Activated B cell treated with CpG ODN at 0.5 μM for 24 hours (primary cell): ENCODE measurements at regions not wholly inside any gene's neighbourhood (a gene's known extent, or its start where the extent isn't known, plus 50 kb on each side); places are given as distances from the start of the nearest gene placed in this dataset.

Experiments
- ATAC-seq: fragments of 200-7000 bp; cut with Tn5 transposase; one replicate; pipeline ENCODE4 v1.10.0; 2021; ENCODE audit warnings: low read depth, mild to moderate bottlenecking, moderate library complexity
- CTCF ChIA-PET: fragments of 350-600 bp; sonication (Branson Sonifier 250); formaldehyde crosslinking; loops from one replicate; lab custom pipeline; 2021; ENCODE audit warnings: antibody characterized with exemption; lab: Charles Lee
- POLR2A ChIA-PET: fragments of 350-600 bp; sonication (Branson Sonifier 250); formaldehyde crosslinking; loops from one replicate; lab custom pipeline; 2021; ENCODE audit warnings: antibody characterized with exemption; lab: Charles Lee
- DNase-seq: peaks from one replicate; pipeline ENCODE4 v3.0.0; 2022
- H3K27ac Mint-ChIP-seq: one replicate; pipeline ENCODE4 v1.8.0; 2020; ENCODE audit warnings: mixed read lengths
- H3K27me3 Mint-ChIP-seq: one replicate; pipeline ENCODE4 v1.8.0; 2021; ENCODE audit warnings: mixed read lengths
- H3K36me3 Mint-ChIP-seq: one replicate; pipeline ENCODE4 v1.8.0; 2021; ENCODE audit warnings: low read depth, mixed read lengths
- H3K4me1 Mint-ChIP-seq: one replicate; pipeline ENCODE4 v1.8.0; 2021; ENCODE audit warnings: mixed read lengths
- H3K4me3 Mint-ChIP-seq: one replicate; pipeline ENCODE4 v1.8.0; 2020; ENCODE audit warnings: mild to moderate bottlenecking, mixed read lengths
- H3K9me3 Mint-ChIP-seq: one replicate; pipeline ENCODE4 v1.8.0; 2020; ENCODE audit warnings: mixed read lengths
- intact Hi-C: fragments of 100-400 bp; cut with micrococcal nuclease; formaldehyde crosslinking; loops from one replicate; pipeline ENCODE4 v1.15.1; 2024
- TF ChIP-seq, protein P1 (sequence below): fragments of 200-600 bp; IDR thresholded peaks from one replicate; pipeline ENCODE4 v1.8.0; 2022; ENCODE audit warnings: antibody characterized with exemption, mild to moderate bottlenecking

DNA sequence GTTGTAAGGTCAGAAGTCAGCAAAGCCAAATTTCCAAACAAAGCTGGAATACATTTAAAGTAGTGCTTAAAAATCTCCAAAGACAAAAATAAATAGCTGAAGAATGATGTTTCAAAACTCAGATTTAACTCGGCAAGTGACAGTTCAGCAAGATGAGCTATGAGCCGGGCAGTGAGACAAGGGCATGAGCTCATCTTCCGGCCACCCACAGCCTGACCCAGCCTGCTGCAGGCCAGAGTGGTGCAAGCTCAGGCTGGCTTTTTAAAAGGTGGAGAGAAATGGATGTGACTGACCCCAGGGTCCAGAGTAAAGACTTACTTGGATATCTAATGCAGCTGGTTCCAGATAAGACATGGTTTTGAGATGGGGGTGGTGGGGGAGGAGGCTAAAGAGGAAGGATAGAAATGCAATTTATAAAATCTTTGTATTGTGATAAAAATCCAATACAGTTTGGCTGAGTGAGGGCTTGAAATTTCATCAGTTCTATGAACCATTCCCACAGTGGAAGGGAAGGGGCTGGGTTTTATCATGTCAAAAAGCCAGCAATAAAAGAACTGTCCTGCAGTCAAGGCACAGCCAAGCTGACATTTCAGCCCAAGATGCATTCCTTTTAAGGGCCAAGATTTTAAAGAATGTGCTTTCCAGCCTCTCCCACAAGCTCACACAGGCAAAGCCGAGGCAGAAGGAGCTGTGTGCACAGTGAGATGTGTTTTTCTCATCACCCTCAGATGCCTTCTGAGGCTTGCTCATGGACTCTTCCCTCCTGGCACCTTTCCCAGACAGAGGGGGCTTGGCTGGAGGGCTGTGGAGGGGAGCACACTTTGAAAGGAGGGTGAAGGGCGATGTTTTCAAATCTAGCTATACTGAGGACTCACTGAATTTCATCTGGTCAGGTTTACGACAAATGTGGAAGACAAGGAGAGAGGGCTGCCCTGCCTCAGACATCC lies 97.9 kb upstream of the KLHL29 start:
- ChIA-PET CTCF (no interaction called here), POLR2A (no interaction called here)
- no peak overlapping the region for H3K27ac Mint-ChIP-seq
- H3K27me3 Mint-ChIP-seq: peaks cover 5% of the 10 kb centered on the region
- DNase-seq (no peak), ATAC-seq (no peak)
- no peaks in the 10 kb centered on the region for H3K4me1 Mint-ChIP-seq
- intact Hi-C loops: no loop called here
- no peak overlapping the region for H3K4me3 Mint-ChIP-seq
- H3K9me3 Mint-ChIP-seq: peaks cover 3% of the 10 kb centered on the region
- no peaks in the 10 kb centered on the region for H3K36me3 Mint-ChIP-seq
- TF ChIP-seq, protein P1, sequence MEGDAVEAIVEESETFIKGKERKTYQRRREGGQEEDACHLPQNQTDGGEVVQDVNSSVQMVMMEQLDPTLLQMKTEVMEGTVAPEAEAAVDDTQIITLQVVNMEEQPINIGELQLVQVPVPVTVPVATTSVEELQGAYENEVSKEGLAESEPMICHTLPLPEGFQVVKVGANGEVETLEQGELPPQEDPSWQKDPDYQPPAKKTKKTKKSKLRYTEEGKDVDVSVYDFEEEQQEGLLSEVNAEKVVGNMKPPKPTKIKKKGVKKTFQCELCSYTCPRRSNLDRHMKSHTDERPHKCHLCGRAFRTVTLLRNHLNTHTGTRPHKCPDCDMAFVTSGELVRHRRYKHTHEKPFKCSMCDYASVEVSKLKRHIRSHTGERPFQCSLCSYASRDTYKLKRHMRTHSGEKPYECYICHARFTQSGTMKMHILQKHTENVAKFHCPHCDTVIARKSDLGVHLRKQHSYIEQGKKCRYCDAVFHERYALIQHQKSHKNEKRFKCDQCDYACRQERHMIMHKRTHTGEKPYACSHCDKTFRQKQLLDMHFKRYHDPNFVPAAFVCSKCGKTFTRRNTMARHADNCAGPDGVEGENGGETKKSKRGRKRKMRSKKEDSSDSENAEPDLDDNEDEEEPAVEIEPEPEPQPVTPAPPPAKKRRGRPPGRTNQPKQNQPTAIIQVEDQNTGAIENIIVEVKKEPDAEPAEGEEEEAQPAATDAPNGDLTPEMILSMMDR: no peak

DNA sequence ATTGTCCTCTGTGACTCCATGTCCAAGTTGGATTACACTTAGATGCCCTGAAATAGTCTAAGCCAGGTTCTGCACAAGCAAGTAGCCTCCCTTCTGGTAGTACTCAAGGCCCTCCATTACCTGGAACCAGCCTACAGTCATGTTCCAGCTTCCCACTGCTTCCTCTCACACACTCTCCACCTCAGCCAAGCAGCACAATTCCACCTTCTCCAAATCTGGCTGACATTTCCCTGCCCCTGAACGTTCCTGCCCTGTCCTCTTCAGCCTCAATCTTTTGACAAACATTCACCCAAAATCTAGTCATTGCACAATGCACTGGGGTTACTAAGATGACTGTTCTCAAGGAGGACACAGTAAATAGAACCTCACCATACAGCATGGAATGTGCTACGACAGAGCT lies 95.3 kb upstream of the KLHL29 start:
- ATAC-seq (no peak), DNase-seq (no peak)
- TF ChIP-seq, protein P1: no peak
- POLR2A ChIA-PET: no interaction called here
- H3K27me3 Mint-ChIP-seq: peaks cover 12% of the 10 kb centered on the region
- no peak overlapping the region for H3K27ac Mint-ChIP-seq
- intact Hi-C loops: no loop called here
- CTCF ChIA-PET: no interaction called here
- H3K4me1 Mint-ChIP-seq: no peaks in the 10 kb centered on the region
- no peaks in the 10 kb centered on the region for H3K36me3 Mint-ChIP-seq
- H3K4me3 Mint-ChIP-seq: no peak overlapping the region
- no peaks in the 10 kb centered on the region for H3K9me3 Mint-ChIP-seq

GRCh38 chr2:23291239-23291638 lies 93.7 kb upstream of the KLHL29 start:
- TF ChIP-seq, protein P1: no peak
- ATAC-seq (no peak), DNase-seq (no peak)
- Mint-ChIP-seq H3K4me3 (no peak overlapping the region), H3K27me3 (peaks cover 18% of the 10 kb centered on the region), H3K4me1 (no peaks in the 10 kb centered on the region), H3K9me3 (no peaks in the 10 kb centered on the region), H3K36me3 (no peaks in the 10 kb centered on the region), H3K27ac (no peak overlapping the region)
- intact Hi-C loops: no loop called here
- POLR2A ChIA-PET: no interaction called here
- CTCF ChIA-PET: no interaction called here

GRCh38 chr2:23292024-23292423 lies 93.0 kb upstream of the KLHL29 start:
- peaks cover 23% of the 10 kb centered on the region for H3K27me3 Mint-ChIP-seq
- no peak overlapping the region for H3K27ac Mint-ChIP-seq
- CTCF ChIA-PET: no interaction called here
- ATAC-seq (no peak), DNase-seq (no peak)
- H3K36me3 Mint-ChIP-seq: no peaks in the 10 kb centered on the region
- POLR2A ChIA-PET: no interaction called here
- no peak overlapping the region for H3K4me3 Mint-ChIP-seq
- intact Hi-C loops: no loop called here
- TF ChIP-seq, protein P1: no peak
- H3K4me1 Mint-ChIP-seq: no peaks in the 10 kb centered on the region
- H3K9me3 Mint-ChIP-seq: no peaks in the 10 kb centered on the region

GRCh38 chr2:23293063-23293462 lies 91.9 kb upstream of the KLHL29 start:
- CTCF ChIA-PET: no interaction called here
- POLR2A ChIA-PET: no interaction called here
- H3K27me3 Mint-ChIP-seq: peaks cover 22% of the 10 kb centered on the region
- H3K4me1 Mint-ChIP-seq: no peaks in the 10 kb centered on the region
- no peaks in the 10 kb centered on the region for H3K36me3 Mint-ChIP-seq
- H3K27ac Mint-ChIP-seq: no peak overlapping the region
- TF ChIP-seq, protein P1: no peak
- H3K4me3 Mint-ChIP-seq: no peak overlapping the region
- DNase-seq: no peak
- no peaks in the 10 kb centered on the region for H3K9me3 Mint-ChIP-seq
- no peak for ATAC-seq
- intact Hi-C loops: no loop called here
